ENCODE measurements at regions not wholly inside any gene's neighbourhood (a gene's known extent, or its start where the extent isn't known, plus 50 kb on each side); places are given as distances from the start of the nearest gene placed in this dataset.

- DNase-seq: no peak
Measured at GRCh38 chr3:111480091-111480490, 61.9 kb upstream of the CD96 start.

DNA sequence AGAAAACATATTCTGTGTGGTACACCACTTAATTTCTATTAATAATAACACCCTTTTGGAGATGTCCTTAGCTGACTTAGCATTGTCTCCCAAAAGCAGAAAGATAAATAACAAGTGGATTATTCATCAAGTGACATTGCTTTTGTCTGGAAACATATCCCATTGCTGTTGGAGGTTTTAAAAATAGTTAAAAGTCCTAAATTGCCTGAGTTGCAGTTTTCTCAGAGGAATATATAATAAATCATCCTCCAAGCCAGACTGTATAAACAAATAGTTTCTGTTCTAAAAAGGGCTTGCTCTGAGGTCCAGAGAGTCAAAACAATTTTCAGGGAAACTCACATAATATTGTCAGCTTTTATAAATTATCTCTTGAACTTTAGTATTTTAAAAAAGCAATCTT, 60.4 kb upstream of the CD96 start:
- no peak for DNase-seq

DNA sequence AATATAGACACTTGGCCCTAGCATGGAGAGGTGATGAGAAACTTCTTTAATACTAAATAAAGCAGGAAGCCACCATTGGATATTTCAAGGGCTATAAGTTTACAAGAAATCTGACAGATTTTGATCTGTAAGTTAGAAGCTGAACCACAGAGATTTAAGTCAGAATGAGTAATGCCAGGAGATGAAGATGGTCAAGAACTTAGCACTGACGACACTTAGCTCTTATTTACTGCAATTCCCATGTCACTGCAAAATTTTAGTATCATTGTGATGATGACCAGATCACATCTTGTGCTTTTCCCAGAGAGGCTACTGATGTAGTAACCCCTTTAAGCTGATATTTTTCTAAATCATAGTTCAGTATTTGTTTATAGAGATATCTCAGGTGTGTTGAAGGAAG, 59.4 kb upstream of the CD96 start:
- no peak for DNase-seq

- DNase-seq: no peak
Measured at GRCh38 chr3:111485086-111485485, 56.9 kb upstream of the CD96 start.
